Stimulated activated naive CD8-positive, alpha-beta T cell treated with anti-CD3 and anti-CD28 coated beads, Interleukin-15, Interleukin-2, amounts not matched to agents 100 ng/mL and 50 ng/mL, for 24 hours (primary cell): ENCODE measurements at regions not wholly inside any gene's neighbourhood (a gene's known extent, or its start where the extent isn't known, plus 50 kb on each side); places are given as distances from the start of the nearest gene placed in this dataset.

Source experiments
- H3K27ac Mint-ChIP-seq: one replicate; pipeline ENCODE4 v1.8.0; 2021; ENCODE audit warnings: mild to moderate bottlenecking, mixed read lengths
- H3K27me3 Mint-ChIP-seq: one replicate; pipeline ENCODE4 v1.8.0; 2021; ENCODE audit warnings: mixed read lengths
- H3K36me3 Mint-ChIP-seq: one replicate; pipeline ENCODE4 v1.8.0; 2021; ENCODE audit warnings: low read depth, mixed read lengths
- H3K4me1 Mint-ChIP-seq: one replicate; pipeline ENCODE4 v1.8.0; 2021; ENCODE audit warnings: low read depth, mixed read lengths
- H3K4me3 Mint-ChIP-seq: one replicate; pipeline ENCODE4 v1.8.0; 2021; ENCODE audit warnings: mild to moderate bottlenecking, mixed read lengths
- H3K9me3 Mint-ChIP-seq: one replicate; pipeline ENCODE4 v1.8.0; 2021; ENCODE audit warnings: mixed read lengths

DNA sequence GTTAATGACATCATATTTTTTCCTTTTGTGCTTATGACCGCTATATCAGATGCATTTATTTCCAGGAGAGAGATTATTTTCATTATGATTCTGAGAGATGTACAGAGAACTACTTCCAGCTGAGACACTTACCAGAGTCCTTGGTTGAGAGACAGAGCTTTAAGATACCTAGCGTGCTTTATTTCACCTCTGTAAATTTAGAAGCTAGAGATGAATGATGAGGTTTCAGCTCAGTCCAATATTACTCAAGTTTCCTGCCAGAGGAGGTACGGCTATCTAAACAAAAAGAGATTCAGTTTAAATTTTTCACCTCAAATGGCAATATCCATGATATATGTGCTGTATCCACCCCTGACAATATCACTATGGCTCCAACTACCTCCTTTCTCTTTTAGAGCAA, 182.6 kb upstream of the FAM3C start:
- no peaks in the 10 kb centered on the region for H3K36me3 Mint-ChIP-seq
- H3K9me3 Mint-ChIP-seq: no peaks in the 10 kb centered on the region
- H3K4me1 Mint-ChIP-seq: no peaks in the 10 kb centered on the region
- no peak overlapping the region for H3K4me3 Mint-ChIP-seq
- H3K27me3 Mint-ChIP-seq: peaks cover 43% of the 10 kb centered on the region
- H3K27ac Mint-ChIP-seq: no peak overlapping the region

DNA sequence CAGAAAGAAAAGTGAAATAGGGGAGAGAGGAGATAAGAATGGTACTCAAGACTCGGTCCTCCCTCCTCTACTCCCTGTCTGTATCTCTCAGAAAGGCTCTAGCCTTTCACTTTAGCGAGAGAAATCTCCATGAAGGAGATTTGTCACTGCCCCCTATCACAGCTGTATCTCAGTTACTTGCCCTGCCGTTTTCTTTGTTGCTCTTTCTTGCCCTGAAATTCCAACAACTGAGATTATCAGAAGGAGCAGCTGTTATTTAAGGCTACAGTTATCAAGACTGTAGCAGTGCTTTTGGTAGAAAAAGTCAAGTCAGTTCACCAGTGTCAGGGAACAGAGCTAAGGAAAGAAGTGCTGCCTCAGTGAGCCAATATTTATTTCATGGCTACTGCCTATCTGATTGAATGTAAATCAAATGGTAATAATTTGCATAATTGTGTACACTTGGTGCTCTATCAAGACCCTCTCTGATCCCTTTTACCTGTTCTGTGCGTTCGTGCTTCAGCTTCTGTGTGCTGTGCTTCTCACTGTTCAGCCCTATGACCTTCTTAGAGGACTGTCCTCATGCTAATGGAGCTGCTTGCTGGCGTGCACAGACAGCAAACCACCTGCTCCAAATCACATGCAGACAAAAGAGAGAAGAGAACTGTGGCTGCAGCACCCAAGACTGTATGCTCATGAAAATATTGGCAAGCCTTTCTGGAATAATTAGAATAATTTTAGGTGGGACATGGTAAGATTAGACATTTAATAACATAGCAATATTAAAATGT, 180.2 kb upstream of the FAM3C start:
- Mint-ChIP-seq H3K9me3 (no peaks in the 10 kb centered on the region), H3K27ac (no peak overlapping the region), H3K36me3 (no peaks in the 10 kb centered on the region), H3K4me3 (no peak overlapping the region), H3K4me1 (no peaks in the 10 kb centered on the region), H3K27me3 (peaks cover 37% of the 10 kb centered on the region)

DNA sequence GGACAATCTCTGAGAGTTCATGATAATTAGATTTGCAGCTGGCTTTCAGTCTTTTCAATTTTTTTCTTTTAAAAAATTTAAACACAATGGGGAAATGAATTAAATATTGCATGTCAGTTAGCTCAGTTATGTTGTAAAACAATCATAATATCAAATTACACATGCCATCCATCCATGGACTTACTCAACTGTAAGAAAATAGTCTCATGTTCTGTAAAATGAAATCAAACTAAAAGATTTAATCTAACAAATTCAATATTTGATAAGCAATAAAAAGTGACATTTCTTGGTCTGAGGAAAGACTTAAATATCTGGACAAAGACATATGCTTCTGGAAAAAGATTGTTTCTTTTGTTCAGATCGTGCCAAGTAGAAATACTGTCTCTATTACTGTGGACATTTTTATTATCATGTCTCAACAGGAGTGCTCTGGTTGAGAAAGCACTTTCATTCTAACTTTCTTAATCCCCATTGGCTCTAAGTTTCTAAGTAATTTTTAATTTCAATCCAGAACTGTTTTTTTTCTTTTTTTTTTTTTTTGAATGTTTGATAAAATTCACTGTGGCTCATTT, 179.2 kb upstream of the FAM3C start:
- H3K9me3 Mint-ChIP-seq: no peaks in the 10 kb centered on the region
- no peak overlapping the region for H3K4me3 Mint-ChIP-seq
- no peaks in the 10 kb centered on the region for H3K36me3 Mint-ChIP-seq
- no peak overlapping the region for H3K27ac Mint-ChIP-seq
- H3K27me3 Mint-ChIP-seq: peaks cover 40% of the 10 kb centered on the region
- no peaks in the 10 kb centered on the region for H3K4me1 Mint-ChIP-seq

DNA sequence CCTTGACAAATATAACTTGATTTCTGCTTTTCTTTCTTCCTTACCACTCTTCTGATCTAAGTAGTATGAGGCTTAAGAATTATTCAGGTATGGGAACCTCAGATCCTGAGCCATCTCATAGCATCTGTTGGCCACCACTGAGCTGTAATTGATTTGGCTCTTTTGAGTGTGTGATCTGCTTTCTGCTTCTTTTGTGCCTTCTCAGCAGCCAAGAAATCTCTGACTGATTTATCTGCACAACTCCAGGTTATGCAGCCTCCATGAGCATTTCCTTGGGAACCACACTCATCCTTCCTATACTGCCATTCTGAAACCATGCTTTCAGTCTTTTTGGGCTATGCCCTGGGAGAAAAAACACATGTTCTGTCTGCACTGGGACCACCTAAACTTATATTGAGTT, 178.0 kb upstream of the FAM3C start:
- H3K27me3 Mint-ChIP-seq: peaks cover 35% of the 10 kb centered on the region
- H3K4me3 Mint-ChIP-seq: no peak overlapping the region
- H3K4me1 Mint-ChIP-seq: no peaks in the 10 kb centered on the region

DNA sequence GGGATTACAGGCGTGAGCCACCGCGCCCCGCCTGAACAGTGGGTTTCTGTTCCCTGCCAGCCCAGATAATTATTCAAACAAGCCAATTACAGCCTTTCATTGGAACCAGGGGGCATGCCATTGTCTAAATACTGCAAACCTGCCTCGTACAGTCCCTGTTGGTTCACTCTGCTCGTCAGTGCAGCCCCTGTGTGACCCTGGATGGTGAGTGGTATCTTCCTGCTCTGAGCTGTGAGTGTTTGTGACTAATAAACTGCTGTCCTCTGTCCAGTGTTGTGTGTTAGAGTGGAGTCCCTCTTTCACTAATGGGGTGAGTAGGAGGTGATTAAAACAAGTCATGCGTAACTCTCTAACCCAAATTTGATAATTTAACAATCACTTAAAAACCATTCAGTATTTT, 176.5 kb upstream of the FAM3C start:
- Mint-ChIP-seq H3K4me3 (no peak overlapping the region), H3K9me3 (no peaks in the 10 kb centered on the region), H3K4me1 (no peaks in the 10 kb centered on the region), H3K27ac (no peak overlapping the region), H3K27me3 (peaks cover 31% of the 10 kb centered on the region), H3K36me3 (no peaks in the 10 kb centered on the region)

More for the DNA sequence above, 178.0 kb upstream of the FAM3C start:
- Mint-ChIP-seq H3K9me3 (no peaks in the 10 kb centered on the region), H3K27ac (no peak overlapping the region), H3K36me3 (no peaks in the 10 kb centered on the region)

DNA sequence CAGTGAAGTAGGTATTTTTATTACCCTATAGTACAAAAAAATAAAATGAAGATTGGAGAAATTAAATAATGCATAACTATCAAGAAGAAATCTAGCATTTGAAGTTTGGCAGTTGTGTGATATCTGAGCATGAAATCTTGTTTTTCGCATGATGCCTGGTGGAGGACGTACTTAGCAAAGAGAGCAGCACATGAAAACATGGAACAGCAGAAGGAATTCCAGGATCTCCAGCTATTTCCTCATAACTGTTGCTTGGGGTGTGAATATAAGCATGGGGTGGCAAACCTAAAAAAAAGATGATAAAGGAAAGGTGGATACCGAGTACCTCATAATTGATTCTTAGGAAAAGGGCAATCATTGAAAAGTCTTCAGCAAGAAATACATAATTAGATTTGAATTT, 174.3 kb upstream of the FAM3C start:
- H3K4me1 Mint-ChIP-seq: no peaks in the 10 kb centered on the region

DNA sequence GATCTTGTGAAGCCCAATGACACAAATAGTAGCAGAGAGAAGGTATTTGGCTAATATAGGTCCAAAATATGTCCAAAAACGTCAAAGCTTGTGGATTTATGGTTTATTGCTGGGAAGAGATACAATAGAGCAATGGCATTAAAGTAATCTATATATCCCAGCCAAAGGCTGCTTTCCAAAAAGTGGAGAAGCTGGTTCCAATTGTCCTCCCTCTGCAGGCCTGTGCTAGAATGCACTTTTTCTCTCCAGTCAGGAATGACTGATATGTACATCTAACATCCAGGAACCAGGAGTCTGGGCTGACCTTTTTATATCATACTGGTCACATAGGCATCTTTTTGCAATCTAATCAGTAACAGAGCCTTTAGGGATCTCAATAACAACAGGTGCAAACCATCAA, 167.1 kb upstream of the FAM3C start:
- no peaks in the 10 kb centered on the region for H3K4me1 Mint-ChIP-seq
- H3K27ac Mint-ChIP-seq: no peak overlapping the region
- no peaks in the 10 kb centered on the region for H3K36me3 Mint-ChIP-seq
- H3K27me3 Mint-ChIP-seq: peaks cover 16% of the 10 kb centered on the region
- H3K9me3 Mint-ChIP-seq: no peaks in the 10 kb centered on the region
- no peak overlapping the region for H3K4me3 Mint-ChIP-seq

More for the DNA sequence above, 174.3 kb upstream of the FAM3C start:
- Mint-ChIP-seq H3K4me3 (no peak overlapping the region), H3K9me3 (no peaks in the 10 kb centered on the region), H3K27me3 (peaks cover 21% of the 10 kb centered on the region), H3K27ac (no peak overlapping the region), H3K36me3 (no peaks in the 10 kb centered on the region)

DNA sequence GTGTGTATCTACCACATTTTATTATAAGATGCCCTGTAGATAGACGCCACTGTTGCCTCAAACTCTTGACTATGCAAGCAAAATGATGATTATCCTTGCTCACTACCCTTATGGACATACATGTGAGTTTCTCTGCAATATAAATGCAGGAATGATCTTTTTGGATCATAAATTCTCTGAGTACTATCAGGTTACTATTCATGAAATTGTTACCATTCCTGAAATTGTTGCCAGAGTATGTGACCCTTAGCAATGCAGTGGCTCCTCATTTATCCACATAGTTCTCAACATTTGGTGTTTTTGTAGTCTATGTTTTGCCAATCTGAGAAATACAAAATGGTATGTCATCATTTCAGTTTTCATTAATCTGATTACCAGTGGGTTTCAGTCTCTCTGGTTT, 166.2 kb upstream of the FAM3C start:
- Mint-ChIP-seq H3K27ac (no peak overlapping the region), H3K4me1 (peaks cover 4% of the 10 kb centered on the region), H3K9me3 (no peaks in the 10 kb centered on the region), H3K36me3 (no peaks in the 10 kb centered on the region), H3K27me3 (peaks cover 17% of the 10 kb centered on the region), H3K4me3 (no peak overlapping the region)

DNA sequence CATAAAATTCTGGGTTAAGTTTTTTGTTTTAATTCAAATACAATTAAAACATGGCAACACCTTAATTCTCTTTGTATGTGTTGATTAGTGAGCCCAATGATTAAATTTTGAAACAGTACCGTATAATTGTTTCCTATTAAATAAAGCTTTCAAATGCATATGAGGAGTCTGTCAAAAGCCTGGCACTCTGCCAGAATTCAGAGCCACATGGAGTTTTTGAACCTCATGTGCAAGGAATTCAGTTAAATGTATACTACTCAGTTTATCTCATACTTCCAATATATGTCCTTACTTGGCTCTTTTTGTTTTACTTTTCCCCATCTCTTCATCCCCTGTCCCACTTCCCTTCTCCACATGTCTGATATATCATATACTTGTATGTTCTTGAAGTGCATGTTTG, 165.6 kb upstream of the FAM3C start:
- Mint-ChIP-seq H3K36me3 (no peaks in the 10 kb centered on the region), H3K4me1 (peaks cover 8% of the 10 kb centered on the region), H3K27me3 (peaks cover 20% of the 10 kb centered on the region), H3K9me3 (no peaks in the 10 kb centered on the region), H3K4me3 (no peak overlapping the region), H3K27ac (no peak overlapping the region)

DNA sequence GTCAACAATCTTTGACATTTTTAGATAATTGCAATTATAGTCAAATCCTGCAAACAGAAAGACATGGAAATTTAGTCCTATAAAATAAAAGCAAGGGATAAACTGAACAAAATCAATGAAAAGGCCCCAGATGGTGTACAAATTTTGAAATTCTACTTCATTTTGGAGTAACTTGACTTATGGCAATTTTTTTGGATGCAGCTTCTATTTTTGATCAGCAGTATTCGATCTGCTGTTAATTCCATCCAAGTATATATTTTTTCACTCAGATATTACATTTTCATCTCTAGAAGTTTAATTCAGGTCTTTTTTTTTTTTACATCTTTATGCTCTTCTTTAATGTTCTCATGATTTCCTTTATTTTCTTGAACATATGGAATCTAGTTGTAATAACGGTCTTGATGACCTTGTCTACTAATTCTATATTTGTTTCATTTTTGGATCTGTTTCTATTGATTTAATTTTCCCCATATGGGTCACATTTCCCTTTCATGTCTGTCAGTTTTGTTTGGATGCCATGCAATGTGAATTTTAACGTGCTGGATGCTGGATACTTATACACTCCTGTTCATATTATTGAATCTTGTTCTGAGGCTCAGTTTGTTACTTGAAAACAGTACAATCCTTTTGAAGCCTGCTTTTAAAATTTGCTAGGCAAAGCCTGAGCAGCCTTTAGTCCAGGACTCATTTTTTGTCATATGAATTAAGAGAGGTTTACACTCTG, 164.3 kb upstream of the FAM3C start:
- Mint-ChIP-seq H3K36me3 (no peaks in the 10 kb centered on the region), H3K4me1 (peaks cover 8% of the 10 kb centered on the region), H3K4me3 (no peak overlapping the region), H3K27ac (no peak overlapping the region), H3K27me3 (peaks cover 29% of the 10 kb centered on the region), H3K9me3 (no peaks in the 10 kb centered on the region)

DNA sequence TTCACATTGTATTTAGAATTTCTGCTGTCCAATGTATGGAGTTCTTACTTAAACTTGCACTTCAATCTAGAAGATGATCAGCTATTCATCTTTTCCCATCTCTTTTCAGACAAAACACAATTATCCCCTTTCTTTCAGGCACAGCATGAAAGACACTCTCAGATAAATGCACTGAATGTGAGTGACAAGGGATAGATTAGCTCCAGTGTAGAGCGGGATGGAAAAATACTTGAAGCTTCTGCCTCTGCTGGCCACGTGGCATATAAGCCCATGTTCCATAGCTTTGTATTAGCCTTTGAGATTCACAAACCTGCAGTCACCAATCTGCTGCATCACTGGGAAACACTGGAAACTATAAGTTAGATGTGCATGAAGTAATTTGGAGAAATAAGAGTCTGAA, 162.2 kb upstream of the FAM3C start:
- Mint-ChIP-seq H3K36me3 (no peaks in the 10 kb centered on the region), H3K27me3 (peaks cover 30% of the 10 kb centered on the region), H3K9me3 (no peaks in the 10 kb centered on the region), H3K4me1 (peaks cover 8% of the 10 kb centered on the region), H3K4me3 (no peak overlapping the region), H3K27ac (no peak overlapping the region)

DNA sequence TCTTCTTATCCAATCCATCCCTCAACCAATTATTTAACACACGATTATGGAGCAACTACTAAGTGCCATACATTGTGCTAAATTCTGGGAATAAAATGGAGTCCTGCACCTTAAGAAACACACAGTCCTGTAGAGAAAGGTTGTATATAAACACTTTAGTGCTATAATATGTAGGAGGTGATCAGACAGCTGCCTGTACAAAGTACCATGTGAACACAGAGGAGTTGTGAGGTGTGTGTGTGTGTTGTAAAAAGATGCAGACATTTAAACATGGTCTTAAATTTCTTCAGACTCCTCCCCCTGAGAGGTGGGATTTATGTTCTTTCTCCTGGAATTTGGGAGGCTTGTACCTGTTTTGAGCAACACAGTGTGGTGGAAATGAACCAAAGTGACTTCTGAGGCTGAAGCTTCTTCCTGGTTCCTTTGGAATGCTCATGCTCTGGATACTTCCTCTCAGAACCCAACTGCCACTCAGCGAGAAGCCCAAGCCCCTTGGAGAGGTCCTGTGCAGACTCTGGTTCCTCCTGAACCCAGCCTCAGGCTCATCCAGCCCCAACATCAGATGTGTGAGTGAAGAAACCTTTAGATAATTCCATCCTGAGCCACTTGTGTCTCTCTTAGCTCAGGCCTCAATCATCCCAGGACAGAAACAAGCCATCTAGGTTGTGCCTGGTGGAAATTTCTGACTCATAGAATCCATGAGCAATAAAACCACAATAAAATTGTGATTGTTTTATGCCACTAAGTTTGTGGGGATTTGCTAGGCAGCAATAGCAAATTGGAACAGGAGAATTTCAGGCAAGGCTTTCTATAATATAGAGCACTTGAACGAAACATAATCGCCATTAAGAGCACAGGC, 161.2 kb upstream of the FAM3C start:
- Mint-ChIP-seq H3K4me3 (no peak overlapping the region), H3K9me3 (no peaks in the 10 kb centered on the region), H3K36me3 (no peaks in the 10 kb centered on the region), H3K4me1 (peaks cover 8% of the 10 kb centered on the region), H3K27ac (no peak overlapping the region), H3K27me3 (peaks cover 30% of the 10 kb centered on the region)

DNA sequence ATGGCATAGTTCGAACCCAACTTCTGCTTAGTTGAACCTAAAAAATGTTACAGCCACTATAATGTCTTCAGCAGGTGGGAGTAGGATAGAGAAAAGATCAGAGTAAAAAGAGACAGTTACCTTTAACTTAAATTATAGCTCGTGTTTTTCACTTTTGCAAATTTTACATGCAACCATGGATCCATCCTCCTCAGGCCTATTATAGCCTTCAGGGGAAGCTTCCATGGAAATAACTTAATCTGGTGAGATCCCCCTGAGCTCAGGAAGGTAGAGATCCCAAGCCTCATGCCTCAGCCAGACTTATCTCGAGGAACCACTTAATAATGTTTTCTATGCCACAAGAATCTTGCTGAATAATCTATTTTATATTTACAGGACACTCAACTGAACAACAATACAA, 159.4 kb upstream of the FAM3C start:
- Mint-ChIP-seq H3K27ac (no peak overlapping the region), H3K9me3 (no peaks in the 10 kb centered on the region), H3K4me3 (no peak overlapping the region), H3K36me3 (no peaks in the 10 kb centered on the region), H3K27me3 (peaks cover 22% of the 10 kb centered on the region), H3K4me1 (peaks cover 8% of the 10 kb centered on the region)

DNA sequence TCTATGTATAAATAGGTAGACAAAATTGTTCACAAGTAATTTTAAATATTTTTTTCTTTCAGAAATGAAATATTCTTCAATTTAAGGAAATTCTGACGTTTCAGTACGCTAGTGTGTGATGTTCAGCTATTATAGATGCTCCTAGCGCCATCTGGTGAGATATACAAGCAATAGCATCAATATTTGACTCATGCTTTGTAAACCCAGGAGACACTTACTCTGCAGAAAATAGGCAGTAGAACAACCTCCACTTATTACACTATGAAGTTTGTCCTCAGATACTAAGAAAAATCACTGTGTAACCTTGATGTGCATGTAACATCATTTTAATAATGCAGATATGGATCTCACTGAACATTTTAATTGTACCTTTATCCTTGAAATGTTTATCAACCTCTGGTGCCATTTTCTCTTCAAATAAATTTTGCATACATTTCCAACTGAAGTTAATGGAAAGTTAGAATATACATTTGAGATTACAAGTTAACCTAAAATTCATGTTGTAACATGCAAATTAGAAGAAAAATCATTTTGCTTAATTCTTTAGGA, 151.5 kb upstream of the FAM3C start:
- Mint-ChIP-seq H3K27ac (no peak overlapping the region), H3K27me3 (no peaks in the 10 kb centered on the region), H3K36me3 (no peaks in the 10 kb centered on the region)

More for the DNA sequence above, 151.5 kb upstream of the FAM3C start:
- H3K4me3 Mint-ChIP-seq: no peak overlapping the region
- H3K4me1 Mint-ChIP-seq: peaks cover 38% of the 10 kb centered on the region
- H3K9me3 Mint-ChIP-seq: no peaks in the 10 kb centered on the region
